ENCODE measurements at regions not wholly inside any gene's neighbourhood (a gene's known extent, or its start where the extent isn't known, plus 50 kb on each side); places are given as distances from the start of the nearest gene placed in this dataset.
A peak's percentile ranks its signal among the peaks of the same experiment; 100 is the strongest.

GRCh38 chr4:104795264-104795939 lies 300.7 kb upstream of the CXXC4 start:
- DNase-seq: peak in 2 of 3 donors; percentile 3 to 5

- DNase-seq: no peak
Measured at GRCh38 chr4:104811727-104812126, 317.0 kb upstream of the CXXC4 start.

GRCh38 chr4:104815665-104816064 lies 321.0 kb upstream of the CXXC4 start:
- DNase-seq: no peak

DNA sequence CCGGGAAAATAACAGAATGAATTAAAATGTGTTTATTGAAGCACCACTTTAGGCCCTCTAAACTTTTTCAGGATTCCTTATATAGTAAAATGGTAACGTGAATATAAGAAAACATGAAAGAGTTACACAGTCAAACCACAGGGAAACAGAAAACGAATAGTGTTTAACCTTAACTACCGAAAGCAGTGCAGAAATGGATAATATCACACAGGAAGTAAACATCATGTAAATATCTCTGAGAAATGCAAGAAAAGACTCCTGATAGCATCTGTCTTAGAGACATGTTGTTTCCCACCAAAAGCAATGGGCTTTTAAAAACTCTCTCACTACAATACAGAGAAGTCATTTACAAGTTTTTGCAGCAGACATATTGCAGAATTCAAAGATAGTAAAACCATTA lies 323.9 kb upstream of the CXXC4 start:
- no peak for DNase-seq

DNA sequence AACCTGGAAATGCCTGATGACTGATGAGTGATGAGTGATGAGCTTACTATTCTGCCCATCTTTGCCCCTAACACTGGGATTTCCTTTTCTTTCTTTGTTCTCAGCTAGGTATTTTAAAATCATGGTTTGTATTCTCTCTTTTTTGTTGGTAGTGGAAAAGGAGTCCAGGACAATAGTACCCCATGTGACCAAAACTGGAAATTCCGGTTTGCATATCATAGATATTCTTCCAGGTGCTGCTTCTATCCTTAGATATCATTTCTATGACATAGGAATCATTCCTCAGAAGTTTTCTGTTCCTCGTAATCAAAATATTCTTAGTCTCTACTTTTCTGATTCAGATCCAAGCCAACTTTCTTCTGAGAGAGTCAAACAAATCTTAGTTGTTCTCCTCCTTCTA lies 320.5 kb upstream of the TET2 start:
- DNase-seq: no peak

DNA sequence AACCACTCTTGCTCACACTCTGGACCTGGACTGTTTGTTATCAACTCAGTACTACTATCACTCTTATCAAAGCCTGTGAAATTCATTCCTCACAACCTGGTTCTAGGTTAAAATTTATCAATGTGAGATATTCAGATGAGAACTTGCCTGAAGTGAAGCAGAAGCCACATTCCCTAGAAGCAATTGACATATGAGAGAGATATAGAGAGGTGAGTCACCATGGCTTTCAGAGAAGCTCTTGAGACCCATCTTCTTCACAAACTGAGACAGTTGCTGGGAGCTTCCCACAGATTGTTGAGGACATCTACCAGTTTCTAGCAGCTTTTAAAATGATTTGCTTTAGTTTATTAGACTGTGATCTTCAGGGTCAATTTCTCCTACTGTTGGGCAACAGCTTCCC lies 316.9 kb upstream of the TET2 start:
- DNase-seq: no peak

GRCh38 chr4:104848597-104849225 lies 298.0 kb upstream of the TET2 start:
- no peak for DNase-seq

DNA sequence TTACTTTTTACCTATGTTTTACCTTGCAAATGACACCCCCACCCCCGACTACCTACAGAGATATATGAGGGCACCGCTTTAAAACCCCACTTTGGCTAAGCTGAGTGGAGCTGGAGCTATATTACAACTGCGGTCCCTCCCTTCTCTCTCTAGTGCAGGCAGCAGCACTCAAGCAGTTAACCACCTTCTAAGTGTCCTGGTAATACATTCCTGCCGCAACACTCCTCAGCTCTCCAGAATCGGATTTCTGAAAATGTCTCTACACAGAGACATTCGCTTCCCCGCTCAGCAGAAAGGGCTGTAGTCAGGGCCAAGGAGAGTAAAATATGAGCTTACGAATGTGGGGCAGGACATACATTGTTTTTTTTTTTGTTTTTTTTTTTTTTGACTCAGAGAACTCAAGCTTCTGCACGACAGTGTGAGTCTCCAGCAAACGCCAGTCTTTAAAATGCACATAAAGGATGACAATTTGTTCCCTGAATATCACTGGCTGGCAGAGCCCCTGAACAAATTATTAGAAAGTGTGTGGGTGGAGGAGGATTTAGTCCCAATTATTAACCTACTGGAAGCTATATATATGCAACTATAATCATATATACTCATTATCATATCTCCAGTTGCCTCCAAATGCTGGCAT lies 287.0 kb upstream of the TET2 start:
- no peak for DNase-seq

GRCh38 chr4:104860238-104861123 lies 286.2 kb upstream of the TET2 start:
- peak; percentile 59 to 77 (median 68) for DNase-seq

DNA sequence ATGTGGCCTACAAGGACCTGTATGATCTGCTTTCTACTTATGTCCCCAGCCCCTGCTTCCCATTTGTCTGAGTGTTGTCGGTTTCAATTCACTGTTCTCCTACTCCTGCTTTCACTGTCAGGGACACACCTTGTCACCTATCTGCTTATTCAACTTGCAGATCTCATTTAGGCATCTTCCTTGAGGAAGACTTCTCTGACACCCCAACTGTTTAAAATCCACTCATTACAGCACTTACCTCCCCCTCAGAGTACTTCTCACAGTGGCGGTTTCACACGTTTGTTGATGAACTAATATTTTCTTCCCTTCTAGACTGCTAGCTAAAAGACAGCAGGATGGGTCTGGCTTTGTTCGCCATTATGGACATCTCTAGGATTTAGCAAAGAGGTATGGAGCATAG lies 279.9 kb upstream of the TET2 start:
- no peak for DNase-seq

DNA sequence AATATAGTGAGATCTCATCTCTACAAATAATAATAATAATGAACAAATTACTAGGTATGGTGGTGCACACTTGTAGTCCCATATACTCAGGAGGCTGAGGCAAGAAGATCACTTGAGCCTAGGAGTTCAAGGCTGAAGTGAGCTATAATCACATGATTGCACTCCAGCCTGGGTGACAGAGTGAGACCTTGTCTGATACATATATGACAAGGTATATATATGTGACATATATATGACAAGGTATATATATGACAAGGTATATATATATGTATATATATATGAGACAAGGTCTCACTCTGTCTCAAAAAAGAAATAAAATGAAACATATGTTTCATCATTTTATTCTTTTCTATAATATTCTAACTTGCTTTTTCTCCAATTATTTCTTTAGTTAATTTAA lies 278.1 kb upstream of the TET2 start:
- no peak for DNase-seq

- DNase-seq: no peak
Measured at GRCh38 chr4:104868958-104869357, 277.7 kb upstream of the TET2 start.

GRCh38 chr4:104869831-104870230 lies 276.8 kb upstream of the TET2 start:
- no peak for DNase-seq

DNA sequence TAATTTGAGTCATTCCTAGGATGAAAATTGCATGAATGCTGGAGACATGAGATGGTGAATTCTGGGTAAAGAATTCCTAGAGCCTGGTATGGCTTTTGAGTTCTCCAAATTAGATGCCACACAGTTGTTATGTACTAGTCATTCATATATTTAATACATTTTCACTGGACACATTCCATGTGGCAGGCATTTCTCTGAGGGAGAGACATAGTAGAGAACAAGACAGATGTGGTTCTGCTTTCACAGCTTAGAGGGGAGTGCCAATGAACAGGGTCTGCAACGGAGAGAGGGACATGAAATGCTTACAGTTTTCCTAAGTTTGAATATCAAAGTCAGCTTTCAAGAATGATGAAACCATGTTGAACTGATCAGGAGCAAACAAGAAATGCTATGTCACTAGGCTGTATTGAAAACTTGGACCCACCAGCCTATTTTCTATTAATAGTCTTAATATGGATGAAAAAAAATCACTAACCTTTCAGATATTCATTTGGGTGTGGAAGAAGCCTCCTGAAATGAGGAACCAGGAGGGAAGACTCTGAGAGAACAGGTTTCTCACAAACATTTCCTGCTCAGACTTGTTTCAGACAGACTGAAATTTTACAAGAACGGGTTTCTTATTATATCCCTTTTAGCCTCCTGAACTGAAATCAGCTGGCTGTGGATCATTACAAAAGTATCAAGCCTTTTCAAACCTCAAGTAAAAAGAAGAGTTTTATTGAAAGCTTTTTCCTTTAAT lies 276.0 kb upstream of the TET2 start:
- DNase-seq: no peak

DNA sequence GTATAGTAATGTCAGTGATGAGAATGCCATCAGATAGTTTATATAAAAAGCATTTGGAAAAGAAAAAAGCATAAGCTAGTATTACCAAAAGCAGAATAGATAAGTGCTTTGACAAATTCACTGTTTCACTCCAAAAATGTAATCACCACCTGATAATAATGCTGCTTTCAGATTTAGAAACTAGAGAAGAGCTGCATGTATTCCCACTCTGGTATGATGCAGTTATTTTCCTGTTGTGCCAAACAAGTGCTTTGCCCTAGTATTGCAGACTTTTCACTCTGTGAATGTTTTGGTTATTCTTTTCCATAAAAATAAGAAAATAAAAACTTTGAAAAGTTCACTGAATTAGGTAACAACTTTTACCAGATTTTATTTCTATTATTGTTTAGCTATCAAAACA lies 267.7 kb upstream of the TET2 start:
- no peak for DNase-seq

- no peak for DNase-seq
Measured at GRCh38 chr4:104879367-104879766, 267.3 kb upstream of the TET2 start.

- no peak for DNase-seq
Measured at GRCh38 chr4:104879854-104880253, 266.8 kb upstream of the TET2 start.

DNA sequence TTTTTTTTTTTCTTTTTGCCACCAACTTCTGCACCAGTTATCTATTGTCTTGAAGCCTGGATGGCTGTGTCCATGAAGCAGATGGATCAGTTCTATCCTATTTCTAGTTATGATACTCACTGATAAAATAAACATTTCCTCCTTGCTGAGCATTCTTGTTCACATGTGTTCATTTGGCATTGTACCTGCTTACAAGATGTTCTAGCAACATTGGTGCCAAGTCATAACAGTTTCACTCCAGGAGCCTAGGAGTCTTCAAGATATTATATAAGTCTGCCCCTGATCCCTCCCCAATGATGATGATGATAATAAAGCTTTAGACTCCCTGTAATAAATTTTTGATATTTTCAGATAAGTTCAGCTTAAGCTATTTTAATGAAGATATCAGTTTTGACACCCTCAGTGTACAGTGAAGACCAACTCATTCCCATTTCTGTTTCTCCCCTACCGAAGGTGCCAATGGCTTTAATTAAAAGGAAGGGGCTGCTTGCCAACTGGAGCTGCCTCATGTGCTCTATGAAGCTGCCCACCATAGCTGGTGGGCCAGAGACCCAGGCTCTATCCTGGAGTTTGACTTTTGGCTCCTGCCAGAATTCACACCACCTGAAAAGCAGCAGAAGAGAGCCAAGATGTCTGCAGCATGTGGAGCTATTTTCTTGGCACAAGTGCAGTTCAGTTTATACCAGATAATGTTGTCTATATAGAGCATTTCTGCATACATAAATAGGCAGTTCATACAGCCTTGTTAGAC lies 265.4 kb upstream of the TET2 start:
- no peak for DNase-seq

GRCh38 chr4:104890598-104891275 lies 255.9 kb upstream of the TET2 start:
- DNase-seq: no peak

All from muscle of back (tissue), 3 donors.